ENCODE measurements at regions not wholly inside any gene's neighbourhood (a gene's known extent, or its start where the extent isn't known, plus 50 kb on each side); places are given as distances from the start of the nearest gene placed in this dataset.
"Not testable (repeated sequence)": the region's sequence is repeated elsewhere in the genome, so short reads cannot be mapped to it uniquely, and the experiment has no call there.

DNA sequence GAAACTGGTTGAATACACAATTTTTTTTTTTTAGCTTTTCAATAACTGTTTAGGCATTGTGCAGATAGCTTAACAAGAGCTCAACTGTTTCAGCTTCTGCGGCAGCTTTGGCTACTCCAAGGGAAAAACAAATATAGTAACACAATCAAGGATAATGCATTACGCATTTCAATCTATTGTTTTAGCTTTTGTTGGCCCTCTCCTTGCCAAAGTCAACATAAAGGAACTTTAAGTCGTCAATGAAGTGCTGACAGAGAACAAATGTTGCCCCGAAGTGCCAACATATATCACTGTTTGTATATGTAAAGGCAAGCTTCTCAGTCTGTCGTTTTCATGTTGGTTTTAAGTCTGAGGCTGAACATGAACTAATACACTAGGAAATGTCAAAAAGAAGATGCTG is 1087.4 kb upstream of the FLRT2 start:
- no peak for DNase-seq

- no peak for DNase-seq
Measured at GRCh38 chr14:84445486-84445885, 1084.5 kb upstream of the FLRT2 start.

- no peak for DNase-seq
Measured at GRCh38 chr14:84446250-84446649, 1083.7 kb upstream of the FLRT2 start.

DNA sequence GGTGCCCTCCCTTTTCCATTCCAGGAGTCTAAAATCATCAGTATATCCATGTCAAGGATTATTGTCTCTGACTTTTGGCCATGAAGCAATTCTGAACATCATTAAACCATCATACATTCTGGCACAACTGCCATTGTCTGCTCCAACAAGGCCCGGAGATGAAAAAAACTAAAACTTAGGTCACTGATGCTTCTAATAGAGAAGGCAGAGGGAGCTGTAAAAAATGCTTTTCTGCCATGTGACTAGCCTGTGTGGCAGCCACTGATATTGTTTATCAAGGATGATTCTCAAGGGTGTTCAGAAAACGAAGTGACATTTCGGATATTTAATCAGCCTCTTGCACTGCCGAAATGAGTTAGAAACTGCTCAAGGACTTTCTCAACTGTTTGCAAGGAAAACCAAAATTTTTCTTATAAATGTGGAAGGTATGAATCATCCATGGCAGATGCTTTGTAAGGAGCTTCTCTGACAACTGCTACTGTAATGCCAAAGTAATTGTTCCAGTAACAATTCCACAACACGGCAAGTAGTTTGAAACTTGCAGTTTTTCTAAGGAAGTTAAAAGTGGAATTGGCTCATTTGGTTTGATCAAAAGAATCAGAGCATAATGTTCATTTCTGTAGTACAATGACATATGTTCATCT is 1076.5 kb upstream of the FLRT2 start:
- DNase-seq = no peak

DNA sequence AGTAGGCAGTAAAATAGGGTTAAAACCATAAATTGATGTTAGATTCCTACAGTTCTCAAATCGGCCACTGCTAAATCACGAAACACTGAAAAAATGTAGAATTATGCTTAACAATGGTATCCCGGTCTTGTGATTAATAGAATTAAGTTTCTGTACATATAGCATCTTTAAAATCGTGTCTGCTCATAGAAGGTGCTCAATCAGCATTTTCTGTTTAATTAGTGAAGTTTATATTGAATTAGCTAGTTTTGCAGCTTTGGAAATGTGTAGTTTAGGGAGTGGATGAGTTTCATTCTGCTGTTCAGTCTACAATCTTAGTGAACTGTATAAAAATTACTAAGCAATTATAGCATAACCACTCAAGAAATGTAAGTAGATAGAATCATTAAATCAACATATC is 1075.8 kb upstream of the FLRT2 start:
- no peak for DNase-seq

DNA sequence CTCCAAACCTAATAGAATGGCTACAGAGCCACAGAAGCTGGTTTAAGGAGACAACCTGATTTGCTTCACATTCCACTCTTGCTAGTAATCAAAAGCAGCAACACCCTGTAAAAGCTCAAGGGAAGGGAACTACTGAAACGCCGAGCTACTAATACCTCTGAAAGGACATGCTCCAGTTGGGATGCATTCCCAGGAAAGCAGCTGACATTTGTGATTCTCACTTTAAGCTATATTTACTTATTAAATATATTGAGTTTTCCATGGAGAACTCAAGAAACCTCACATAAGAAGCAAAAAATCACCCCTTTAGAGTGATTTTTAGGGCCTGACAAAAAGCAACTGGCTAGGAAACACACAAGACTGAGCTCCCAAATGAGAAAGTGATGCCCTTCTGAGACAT is 1073.0 kb upstream of the FLRT2 start:
- DNase-seq = no peak

DNA sequence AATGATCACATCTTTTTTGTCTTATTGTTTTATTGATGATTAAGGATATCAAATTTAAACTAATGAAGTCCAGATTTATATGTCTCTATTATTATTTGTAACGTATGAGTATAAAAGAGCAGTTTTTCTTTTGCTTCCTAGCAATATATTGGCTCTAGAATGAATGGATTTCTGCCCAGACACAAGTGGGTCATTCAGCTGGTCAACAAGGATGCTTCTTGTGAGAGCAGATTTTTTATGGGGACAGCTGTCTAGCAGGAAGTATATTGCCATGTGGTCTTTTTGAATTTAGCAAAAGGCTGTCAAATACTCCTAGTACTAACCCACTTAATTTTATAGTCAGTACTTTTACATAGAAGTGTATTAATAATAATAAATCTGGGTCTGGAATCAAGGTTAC is 1071.1 kb upstream of the FLRT2 start:
- no peak for DNase-seq

GRCh38 chr14:84465880-84466279 is 1064.1 kb upstream of the FLRT2 start:
- no peak for DNase-seq

- DNase-seq = no peak
Measured at GRCh38 chr14:84468153-84468552, 1061.8 kb upstream of the FLRT2 start.

DNA sequence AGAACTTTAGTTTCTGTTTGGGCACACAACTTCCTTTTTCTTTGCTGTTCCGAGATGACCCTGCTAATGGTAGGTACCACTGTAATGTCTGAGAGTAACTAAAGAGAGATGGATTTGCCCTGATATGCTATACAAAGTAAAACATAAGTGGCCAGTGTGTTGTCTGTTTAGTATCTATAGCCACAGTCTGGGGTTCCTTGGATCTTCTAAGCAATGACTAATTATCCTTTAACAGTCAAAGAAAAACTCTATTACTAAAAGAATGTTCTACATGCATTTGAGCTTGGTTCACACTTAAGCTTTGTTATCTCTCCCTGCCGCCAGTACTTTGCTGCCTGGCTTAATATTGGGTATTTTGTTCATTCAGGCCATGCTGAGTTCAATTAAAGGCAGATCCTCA is 1051.9 kb upstream of the FLRT2 start:
- DNase-seq = no peak

DNA sequence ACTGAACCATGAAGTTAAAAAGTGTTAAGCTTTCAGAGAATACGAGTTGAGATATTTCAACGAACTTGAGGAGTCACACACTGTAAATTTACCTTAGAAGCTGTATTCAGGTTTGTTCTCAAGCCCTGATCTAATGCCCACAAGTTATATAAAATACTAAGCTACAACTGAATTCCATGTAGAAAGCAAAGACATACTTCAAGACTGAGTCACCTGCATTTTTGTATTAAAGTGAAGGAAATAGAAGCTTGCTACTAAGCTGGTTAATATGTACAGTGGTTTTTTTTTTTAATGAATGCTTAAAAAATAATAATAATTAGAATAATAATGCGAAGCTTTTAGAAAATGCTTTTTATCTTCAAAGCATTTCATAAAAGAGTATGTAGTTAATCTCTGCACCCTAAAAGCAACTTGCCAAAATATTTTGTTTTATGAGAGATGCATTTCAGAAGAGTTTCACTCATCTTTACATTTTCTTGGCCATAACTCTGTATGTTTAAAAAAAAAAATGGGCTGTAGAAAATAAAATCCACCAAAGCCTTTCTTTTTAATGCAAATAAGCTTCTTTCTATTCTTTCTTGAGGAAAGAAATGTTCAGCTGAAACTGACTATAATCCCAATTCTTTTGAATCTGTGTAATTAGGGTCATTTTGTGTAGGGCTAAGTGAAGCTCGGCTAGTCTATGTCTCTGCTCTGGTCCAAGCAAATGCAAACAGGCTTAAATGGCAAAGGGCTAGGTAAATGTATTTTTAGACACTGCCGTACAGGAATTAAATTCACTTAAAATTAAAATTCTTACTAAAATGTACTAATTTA is 1047.5 kb upstream of the FLRT2 start:
- DNase-seq = no peak

DNA sequence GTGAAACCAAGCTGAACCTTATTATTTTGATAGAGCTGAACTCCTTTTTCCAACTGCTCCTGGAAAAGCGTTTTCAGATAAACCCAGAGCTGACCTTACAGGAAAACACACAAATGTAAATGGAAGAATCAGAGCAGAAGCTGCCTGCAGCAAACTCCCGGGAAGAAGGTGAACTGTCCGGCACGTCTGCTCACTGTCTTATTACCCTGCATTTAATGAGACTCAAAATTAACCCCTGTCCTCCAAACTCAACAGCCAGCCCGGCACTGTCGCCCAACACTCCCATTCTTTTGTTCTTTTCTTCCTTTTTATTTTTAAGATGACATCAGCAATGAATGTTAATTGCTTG is 1046.9 kb upstream of the FLRT2 start:
- DNase-seq = no peak

DNA sequence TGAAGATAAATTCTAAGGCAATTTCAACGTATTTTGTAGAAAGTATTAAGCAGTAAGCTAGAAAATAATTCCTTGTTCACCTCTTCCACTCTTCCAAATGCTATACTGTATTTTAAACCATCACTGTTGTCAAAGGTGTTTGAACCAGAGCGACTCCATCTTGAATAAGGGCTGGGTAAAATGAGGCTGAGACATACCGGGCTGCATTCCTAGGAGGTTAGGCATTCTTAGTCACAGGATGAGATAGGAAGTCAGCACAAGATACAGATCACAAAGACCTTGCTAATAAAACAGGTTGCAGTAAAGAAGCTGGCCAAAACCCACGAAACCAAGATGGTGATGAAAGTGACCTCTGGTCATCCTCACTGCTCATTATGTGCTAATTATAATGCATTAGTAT is 1045.7 kb upstream of the FLRT2 start:
- DNase-seq = not testable (repeated sequence)

GRCh38 chr14:84485036-84485435 is 1044.9 kb upstream of the FLRT2 start:
- no peak for DNase-seq

DNA sequence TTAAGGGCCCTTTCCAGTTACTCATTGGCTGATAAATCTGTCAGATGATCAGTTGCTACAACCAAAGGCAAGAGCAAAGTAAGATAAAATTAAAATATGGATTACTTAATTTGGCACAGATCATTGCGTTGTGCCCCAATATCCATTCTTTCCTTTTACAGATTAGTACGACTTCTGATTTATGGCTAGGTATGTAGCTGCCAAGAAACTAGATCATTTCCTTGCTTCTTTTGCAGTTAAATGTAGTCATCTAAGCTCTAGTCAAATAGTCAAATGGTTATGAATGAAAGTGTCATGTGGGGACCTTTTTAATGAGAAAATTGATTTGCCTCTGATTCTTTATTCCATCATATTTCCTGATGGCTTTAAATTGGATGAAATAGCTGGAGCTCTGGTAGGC is 1039.9 kb upstream of the FLRT2 start:
- DNase-seq = no peak

DNA sequence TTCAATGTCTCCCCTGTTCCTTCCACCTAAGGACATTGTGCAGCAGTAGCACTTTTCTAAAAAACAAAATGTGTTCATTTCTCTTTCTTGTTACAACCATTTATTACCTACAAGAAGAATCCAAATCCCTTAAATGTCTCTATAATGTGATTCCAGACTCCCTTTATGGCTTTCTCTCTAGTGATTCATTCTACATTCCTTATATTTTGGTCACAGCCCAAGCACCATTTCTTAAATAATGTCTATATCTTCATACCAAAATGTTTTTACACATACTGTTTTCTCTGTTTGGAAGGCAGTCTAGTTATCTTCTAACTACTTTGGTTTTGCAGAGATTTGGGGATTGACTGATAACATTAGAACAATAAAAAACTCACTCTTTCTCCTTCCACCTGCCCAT is 1037.3 kb upstream of the FLRT2 start:
- DNase-seq = no peak

GRCh38 chr14:84493779-84494178 is 1036.2 kb upstream of the FLRT2 start:
- DNase-seq = no peak

- no peak for DNase-seq
Measured at GRCh38 chr14:84496677-84497076, 1033.3 kb upstream of the FLRT2 start.

GRCh38 chr14:84512823-84513222 is 1017.1 kb upstream of the FLRT2 start:
- DNase-seq = not testable (repeated sequence)

DNA sequence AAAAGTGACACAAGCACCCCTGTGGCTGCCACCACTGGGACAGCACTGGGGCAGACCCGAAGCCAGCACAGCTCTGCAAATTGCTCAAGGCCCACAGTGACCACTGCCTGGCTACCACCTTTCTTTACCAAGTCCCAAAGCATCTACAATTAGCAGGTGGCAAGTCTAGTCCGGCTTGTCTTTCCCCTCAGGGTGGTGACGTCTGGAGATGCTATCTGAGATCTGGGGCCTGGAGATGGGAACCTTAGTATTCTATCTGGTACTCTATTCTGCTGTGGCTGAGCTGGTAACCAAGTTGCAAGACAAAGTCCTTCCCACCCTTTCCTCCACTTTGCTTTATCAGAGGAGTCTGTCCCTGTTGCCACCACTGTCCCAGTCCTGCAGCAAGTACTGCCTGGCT is 1010.1 kb upstream of the FLRT2 start:
- no peak for DNase-seq

DNA sequence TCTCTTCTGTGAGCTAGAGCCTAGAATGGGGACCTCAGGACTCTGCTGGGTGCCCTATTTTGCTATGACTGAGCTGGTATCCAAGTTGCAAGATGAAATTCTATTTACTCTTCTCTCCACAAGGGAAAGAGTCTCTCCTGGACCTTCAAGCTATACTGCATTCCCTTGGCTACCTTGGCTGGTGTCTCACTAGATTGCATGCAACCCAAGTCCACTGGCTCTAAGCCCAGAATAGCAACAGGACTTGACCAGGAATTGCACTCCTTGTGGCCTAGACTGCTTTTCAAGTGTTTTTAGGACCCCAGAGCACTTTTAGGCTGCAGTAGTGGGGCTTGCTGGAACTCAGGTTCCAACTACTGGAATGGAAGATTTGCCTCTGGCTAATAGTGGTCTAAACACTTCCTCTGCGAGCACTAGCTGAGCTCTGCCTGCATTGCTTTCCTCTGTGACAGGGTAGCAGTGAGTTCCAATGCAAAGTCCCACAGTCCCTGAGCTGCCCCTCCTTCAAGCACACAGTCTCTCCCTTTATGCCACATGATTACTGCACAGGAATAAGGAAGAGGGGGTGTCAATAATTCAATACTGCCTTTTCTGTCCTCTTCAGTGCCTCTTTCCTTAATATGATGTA is 1009.1 kb upstream of the FLRT2 start:
- DNase-seq = no peak

- DNase-seq = no peak
Measured at GRCh38 chr14:84523746-84524145, 1006.2 kb upstream of the FLRT2 start.

DNA sequence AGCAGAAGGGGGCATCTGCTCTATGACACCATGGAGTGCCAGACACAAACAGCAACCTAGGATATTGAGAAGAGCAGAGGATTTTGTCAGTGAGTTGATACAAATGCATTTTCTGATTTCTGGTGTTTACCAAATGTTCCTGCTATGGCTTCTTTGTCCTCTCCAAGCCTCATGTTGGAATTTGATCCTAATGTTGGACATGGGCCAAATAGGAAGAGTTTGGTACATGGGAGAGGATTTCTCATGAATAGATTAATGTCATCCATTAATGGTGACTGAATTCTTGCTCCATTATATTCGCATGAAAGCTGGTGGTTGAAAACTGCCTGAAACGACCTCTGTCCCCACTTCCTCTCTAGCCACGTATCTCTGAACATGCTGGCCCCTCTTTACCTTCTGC is 1002.2 kb upstream of the FLRT2 start:
- DNase-seq = no peak

- DNase-seq = no peak
Measured at GRCh38 chr14:84532016-84532415, 997.9 kb upstream of the FLRT2 start.
